ENCODE measurements at regions not wholly inside any gene's neighbourhood (a gene's known extent, or its start where the extent isn't known, plus 50 kb on each side); places are given as distances from the start of the nearest gene placed in this dataset.

GRCh38 chr7:40969641-40970040 is 733.2 kb downstream of the INHBA start:
- Histone ChIP-seq H3K4me3 (ENCODE audit: low read length) (no peak overlapping the region), H2AFZ (ENCODE audit: low read depth, low read length) (no peak overlapping the region), H3K9me3 (ENCODE audit: low read length) (no peaks in the 10 kb centered on the region), H3K4me1 (ENCODE audit: insufficient read depth, low read length) (peaks cover 6% of the 10 kb centered on the region), H3K27me3 (ENCODE audit: insufficient read depth, low read length) (no peaks in the 10 kb centered on the region), H3K36me3 (ENCODE audit: insufficient read depth, low read length) (no peaks in the 10 kb centered on the region)

- Histone ChIP-seq H3K9me3 (ENCODE audit: low read length) (no peaks in the 10 kb centered on the region), H2AFZ (ENCODE audit: low read depth, low read length) (no peak overlapping the region), H3K4me1 (ENCODE audit: insufficient read depth, low read length) (peaks cover 7% of the 10 kb centered on the region), H3K4me3 (ENCODE audit: low read length) (no peak overlapping the region), H3K27me3 (ENCODE audit: insufficient read depth, low read length) (no peaks in the 10 kb centered on the region), H3K36me3 (ENCODE audit: insufficient read depth, low read length) (no peaks in the 10 kb centered on the region)
Measured at GRCh38 chr7:40966693-40967092, 736.2 kb downstream of the INHBA start.

- Histone ChIP-seq H3K36me3 (ENCODE audit: insufficient read depth, low read length) (no peaks in the 10 kb centered on the region), H3K27me3 (ENCODE audit: insufficient read depth, low read length) (no peaks in the 10 kb centered on the region), H3K9me3 (ENCODE audit: low read length) (no peaks in the 10 kb centered on the region), H2AFZ (ENCODE audit: low read depth, low read length) (no peak overlapping the region), H3K4me1 (ENCODE audit: insufficient read depth, low read length) (peaks cover 7% of the 10 kb centered on the region), H3K4me3 (ENCODE audit: low read length) (no peak overlapping the region)
Measured at GRCh38 chr7:40965774-40966173, 737.1 kb downstream of the INHBA start.

- Histone ChIP-seq H3K27me3 (ENCODE audit: insufficient read depth, low read length) (no peaks in the 10 kb centered on the region), H2AFZ (ENCODE audit: low read depth, low read length) (no peak overlapping the region), H3K9me3 (ENCODE audit: low read length) (no peaks in the 10 kb centered on the region), H3K4me1 (ENCODE audit: insufficient read depth, low read length) (peaks cover 7% of the 10 kb centered on the region), H3K36me3 (ENCODE audit: insufficient read depth, low read length) (no peaks in the 10 kb centered on the region), H3K4me3 (ENCODE audit: low read length) (no peak overlapping the region)
Measured at GRCh38 chr7:40965016-40965415, 737.9 kb downstream of the INHBA start.

- no peaks in the 10 kb centered on the region for H3K9me3 ChIP-seq (ENCODE audit: low read length)
- no peak overlapping the region for H3K4me3 ChIP-seq (ENCODE audit: low read length)
- peaks cover 7% of the 10 kb centered on the region for H3K4me1 ChIP-seq (ENCODE audit: insufficient read depth, low read length)
- no peak overlapping the region for H2AFZ ChIP-seq (ENCODE audit: low read depth, low read length)
- H3K36me3 ChIP-seq (ENCODE audit: insufficient read depth, low read length): no peaks in the 10 kb centered on the region
- no peaks in the 10 kb centered on the region for H3K27me3 ChIP-seq (ENCODE audit: insufficient read depth, low read length)
Measured at GRCh38 chr7:40964610-40965009, 738.3 kb downstream of the INHBA start.

- Histone ChIP-seq H3K27me3 (ENCODE audit: insufficient read depth, low read length) (no peaks in the 10 kb centered on the region), H3K4me3 (ENCODE audit: low read length) (no peak overlapping the region), H2AFZ (ENCODE audit: low read depth, low read length) (no peak overlapping the region), H3K4me1 (ENCODE audit: insufficient read depth, low read length) (peaks cover 5% of the 10 kb centered on the region), H3K36me3 (ENCODE audit: insufficient read depth, low read length) (no peaks in the 10 kb centered on the region), H3K9me3 (ENCODE audit: low read length) (no peaks in the 10 kb centered on the region)
Measured at GRCh38 chr7:40959955-40960354, 742.9 kb downstream of the INHBA start.

- no peak overlapping the region for H3K4me3 ChIP-seq (ENCODE audit: low read length)
- H3K27me3 ChIP-seq (ENCODE audit: insufficient read depth, low read length): no peaks in the 10 kb centered on the region
- H3K36me3 ChIP-seq (ENCODE audit: insufficient read depth, low read length): no peaks in the 10 kb centered on the region
- H2AFZ ChIP-seq (ENCODE audit: low read depth, low read length): no peak overlapping the region
- H3K9me3 ChIP-seq (ENCODE audit: low read length): peaks cover 4% of the 10 kb centered on the region
- H3K4me1 ChIP-seq (ENCODE audit: insufficient read depth, low read length): no peaks in the 10 kb centered on the region
Measured at GRCh38 chr7:40948239-40948638, 754.7 kb downstream of the INHBA start.

GRCh38 chr7:40947566-40947965 is 755.3 kb downstream of the INHBA start:
- no peaks in the 10 kb centered on the region for H3K4me1 ChIP-seq (ENCODE audit: insufficient read depth, low read length)
- H3K36me3 ChIP-seq (ENCODE audit: insufficient read depth, low read length): no peaks in the 10 kb centered on the region
- no peak overlapping the region for H2AFZ ChIP-seq (ENCODE audit: low read depth, low read length)
- peaks cover 4% of the 10 kb centered on the region for H3K9me3 ChIP-seq (ENCODE audit: low read length)
- H3K4me3 ChIP-seq (ENCODE audit: low read length): no peak overlapping the region
- no peaks in the 10 kb centered on the region for H3K27me3 ChIP-seq (ENCODE audit: insufficient read depth, low read length)

GRCh38 chr7:40946549-40946948 is 756.3 kb downstream of the INHBA start:
- Histone ChIP-seq H2AFZ (ENCODE audit: low read depth, low read length) (no peak overlapping the region), H3K27me3 (ENCODE audit: insufficient read depth, low read length) (no peaks in the 10 kb centered on the region), H3K36me3 (ENCODE audit: insufficient read depth, low read length) (no peaks in the 10 kb centered on the region), H3K4me1 (ENCODE audit: insufficient read depth, low read length) (no peaks in the 10 kb centered on the region), H3K4me3 (ENCODE audit: low read length) (no peak overlapping the region), H3K9me3 (ENCODE audit: low read length) (peaks cover 4% of the 10 kb centered on the region)

GRCh38 chr7:40945788-40946187 is 757.1 kb downstream of the INHBA start:
- Histone ChIP-seq H3K4me1 (ENCODE audit: insufficient read depth, low read length) (no peaks in the 10 kb centered on the region), H3K9me3 (ENCODE audit: low read length) (peaks cover 5% of the 10 kb centered on the region), H2AFZ (ENCODE audit: low read depth, low read length) (no peak overlapping the region), H3K4me3 (ENCODE audit: low read length) (no peak overlapping the region), H3K27me3 (ENCODE audit: insufficient read depth, low read length) (no peaks in the 10 kb centered on the region), H3K36me3 (ENCODE audit: insufficient read depth, low read length) (no peaks in the 10 kb centered on the region)

- Histone ChIP-seq H3K9me3 (ENCODE audit: low read length) (peaks cover 7% of the 10 kb centered on the region), H2AFZ (ENCODE audit: low read depth, low read length) (no peak overlapping the region), H3K4me1 (ENCODE audit: insufficient read depth, low read length) (no peaks in the 10 kb centered on the region), H3K27me3 (ENCODE audit: insufficient read depth, low read length) (no peaks in the 10 kb centered on the region), H3K36me3 (ENCODE audit: insufficient read depth, low read length) (no peaks in the 10 kb centered on the region), H3K4me3 (ENCODE audit: low read length) (no peak overlapping the region)
Measured at GRCh38 chr7:40944981-40945585, 757.8 kb downstream of the INHBA start.

- Histone ChIP-seq H2AFZ (ENCODE audit: low read depth, low read length) (no peak overlapping the region), H3K36me3 (ENCODE audit: insufficient read depth, low read length) (no peaks in the 10 kb centered on the region), H3K4me3 (ENCODE audit: low read length) (no peak overlapping the region), H3K9me3 (ENCODE audit: low read length) (peaks cover 3% of the 10 kb centered on the region), H3K27me3 (ENCODE audit: insufficient read depth, low read length) (no peaks in the 10 kb centered on the region), H3K4me1 (ENCODE audit: insufficient read depth, low read length) (no peaks in the 10 kb centered on the region)
Measured at GRCh38 chr7:40937879-40938278, 765.0 kb downstream of the INHBA start.

GRCh38 chr7:40935435-40935834 is 767.5 kb downstream of the INHBA start:
- Histone ChIP-seq H3K36me3 (ENCODE audit: insufficient read depth, low read length) (no peaks in the 10 kb centered on the region), H3K4me3 (ENCODE audit: low read length) (no peak overlapping the region), H2AFZ (ENCODE audit: low read depth, low read length) (no peak overlapping the region), H3K4me1 (ENCODE audit: insufficient read depth, low read length) (no peaks in the 10 kb centered on the region), H3K9me3 (ENCODE audit: low read length) (no peaks in the 10 kb centered on the region), H3K27me3 (ENCODE audit: insufficient read depth, low read length) (no peaks in the 10 kb centered on the region)

- Histone ChIP-seq H2AFZ (ENCODE audit: low read depth, low read length) (no peak overlapping the region), H3K36me3 (ENCODE audit: insufficient read depth, low read length) (no peaks in the 10 kb centered on the region), H3K4me3 (ENCODE audit: low read length) (no peak overlapping the region), H3K27me3 (ENCODE audit: insufficient read depth, low read length) (no peaks in the 10 kb centered on the region), H3K9me3 (ENCODE audit: low read length) (no peaks in the 10 kb centered on the region), H3K4me1 (ENCODE audit: insufficient read depth, low read length) (peaks cover 4% of the 10 kb centered on the region)
Measured at GRCh38 chr7:40923626-40924025, 779.3 kb downstream of the INHBA start.

Data from neuron (in vitro differentiated cells).